ENCODE measurements at regions not wholly inside any gene's neighbourhood (a gene's known extent, or its start where the extent isn't known, plus 50 kb on each side); places are given as distances from the start of the nearest gene placed in this dataset.

DNA sequence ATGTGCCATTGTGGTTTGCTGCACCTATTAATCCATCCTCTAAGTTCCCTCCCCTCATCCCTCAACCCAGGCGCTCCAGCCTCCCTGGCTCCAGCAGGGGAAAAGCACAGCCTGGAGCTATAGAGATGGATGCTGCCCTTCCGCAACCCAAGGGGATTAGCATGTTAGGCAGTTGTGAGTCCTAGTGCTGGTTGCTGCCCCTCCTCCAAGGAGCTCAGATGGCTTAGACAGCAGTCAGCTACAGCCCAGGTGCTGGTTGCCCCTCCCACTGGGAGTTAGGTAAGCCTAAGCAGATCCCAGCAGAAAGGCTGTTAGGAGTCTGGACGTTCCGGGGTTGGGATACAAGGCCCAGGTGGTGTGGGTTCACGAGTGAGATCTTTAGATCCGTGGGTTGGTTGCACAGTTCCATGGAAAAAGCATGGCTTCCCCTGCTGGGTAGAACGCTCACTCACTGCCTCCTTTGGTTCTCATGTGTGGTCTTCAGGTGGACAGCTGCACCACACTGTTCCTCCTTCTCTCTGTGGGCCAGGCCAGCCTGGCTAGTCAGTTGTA lies 446.1 kb downstream of the ZNF804A start:
- TF ChIP-seq TEAD4 (IDR thresholded peaks at IDR 0.05) (no peak), ZBTB7A (IDR thresholded peaks at IDR 0.05; ENCODE audit: low read depth) (no peak), TCF12 (IDR thresholded peaks at IDR 0.05; ENCODE audit: low read depth) (no peak), REST (IDR thresholded peaks at IDR 0.05; ENCODE audit: low read depth) (no peak)

GRCh38 chr2:185050804-185051203 lies 452.5 kb downstream of the ZNF804A start:
- TF ChIP-seq EP300 (IDR thresholded peaks at IDR 0.05; ENCODE audit: borderline replicate concordance), result no peak
- TF ChIP-seq CREB1 (IDR thresholded peaks at IDR 0.05; ENCODE audit: low read depth), result no peak
- TF ChIP-seq MAX (IDR thresholded peaks at IDR 0.05), result no peak
- TF ChIP-seq, protein P1, sequence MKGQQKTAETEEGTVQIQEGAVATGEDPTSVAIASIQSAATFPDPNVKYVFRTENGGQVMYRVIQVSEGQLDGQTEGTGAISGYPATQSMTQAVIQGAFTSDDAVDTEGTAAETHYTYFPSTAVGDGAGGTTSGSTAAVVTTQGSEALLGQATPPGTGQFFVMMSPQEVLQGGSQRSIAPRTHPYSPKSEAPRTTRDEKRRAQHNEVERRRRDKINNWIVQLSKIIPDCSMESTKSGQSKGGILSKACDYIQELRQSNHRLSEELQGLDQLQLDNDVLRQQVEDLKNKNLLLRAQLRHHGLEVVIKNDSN (IDR thresholded peaks at IDR 0.05), result no peak

DNA sequence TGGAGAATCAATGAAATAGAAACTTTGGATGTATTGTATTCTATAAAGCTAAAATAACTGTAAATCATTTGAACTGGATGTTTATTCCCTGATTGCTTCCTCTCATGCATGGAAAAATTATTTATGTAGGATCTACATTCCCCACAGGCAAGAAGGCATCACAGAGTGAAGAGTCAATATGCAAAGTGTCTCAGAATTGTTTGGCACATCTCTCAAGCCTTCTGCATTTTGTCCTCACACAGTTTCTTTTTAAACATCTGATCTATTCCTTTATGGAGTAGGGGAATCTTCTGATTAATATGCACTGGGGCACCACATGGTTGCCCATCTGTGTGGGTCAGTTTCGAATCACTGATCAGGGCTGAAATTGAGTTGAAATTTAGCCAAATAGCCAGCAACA lies 465.4 kb downstream of the ZNF804A start:
- TF ChIP-seq FOXM1 (IDR thresholded peaks at IDR 0.05; ENCODE audit: borderline replicate concordance, low read depth) (no peak), TEAD4 (IDR thresholded peaks at IDR 0.05) (no peak), REST (IDR thresholded peaks at IDR 0.05; ENCODE audit: low read depth) (no peak), CREB1 (IDR thresholded peaks at IDR 0.05; ENCODE audit: low read depth) (no peak), EGR1 (IDR thresholded peaks at IDR 0.05) (no peak), CEBPB (IDR thresholded peaks at IDR 0.05) (no peak), RAD21 (IDR thresholded peaks at IDR 0.05; ENCODE audit: low read depth) (no peak), TCF12 (IDR thresholded peaks at IDR 0.05; ENCODE audit: low read depth) (no peak), YY1 (IDR thresholded peaks at IDR 0.05; ENCODE audit: low read depth) (no peak), EP300 (IDR thresholded peaks at IDR 0.05; ENCODE audit: borderline replicate concordance) (no peak), NFIC (IDR thresholded peaks at IDR 0.05) (no peak), MAX (IDR thresholded peaks at IDR 0.05) (no peak), TAF1 (IDR thresholded peaks at IDR 0.05; ENCODE audit: low read depth) (no peak), ZBTB7A (IDR thresholded peaks at IDR 0.05; ENCODE audit: low read depth) (no peak)
- TF ChIP-seq, protein P1 (IDR thresholded peaks at IDR 0.05), result no peak

DNA sequence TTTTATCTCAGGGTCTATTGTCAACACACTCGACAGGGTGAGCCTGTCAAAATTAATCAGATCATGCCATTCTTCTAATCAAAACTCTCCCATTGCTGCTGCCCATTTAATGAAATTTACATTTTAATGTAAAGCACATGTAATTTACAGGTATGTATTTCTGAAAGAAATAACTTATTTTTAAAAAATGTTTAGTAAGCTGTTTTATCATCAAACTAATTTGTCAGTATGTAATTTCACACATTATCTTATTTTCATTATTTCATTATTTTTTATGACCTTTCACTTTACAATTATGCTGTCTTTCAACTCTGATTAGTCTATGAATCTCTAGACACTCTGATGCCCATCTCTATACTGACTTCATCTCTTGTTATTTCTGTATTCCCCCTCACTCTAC lies 467.8 kb downstream of the ZNF804A start:
- no peak for TF ChIP-seq EP300 (IDR thresholded peaks at IDR 0.05; ENCODE audit: borderline replicate concordance)
- no peak for TF ChIP-seq TEAD4 (IDR thresholded peaks at IDR 0.05)
- no peak for TF ChIP-seq ZBTB7A (IDR thresholded peaks at IDR 0.05; ENCODE audit: low read depth)
- TF ChIP-seq FOXM1 (IDR thresholded peaks at IDR 0.05; ENCODE audit: borderline replicate concordance, low read depth), result no peak

DNA sequence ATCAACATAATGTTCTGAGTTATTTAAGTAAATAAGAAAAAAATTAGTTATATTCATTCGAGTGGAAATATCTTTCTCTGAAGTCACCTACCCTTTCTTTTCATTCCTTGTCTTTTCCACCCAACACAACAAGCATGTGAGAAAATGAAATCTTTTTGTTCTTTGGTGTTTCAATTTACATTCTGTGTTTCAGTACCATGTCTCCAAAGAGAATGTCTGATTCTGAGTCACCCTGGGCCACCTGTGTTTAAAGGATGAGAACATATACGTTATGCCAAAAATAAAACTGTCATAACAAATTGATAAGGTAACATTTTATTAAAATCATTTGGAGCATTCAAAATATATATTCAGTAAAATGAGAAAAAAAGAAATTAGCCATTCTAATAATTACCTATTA lies 470.8 kb downstream of the ZNF804A start:
- TF ChIP-seq EP300 (IDR thresholded peaks at IDR 0.05; ENCODE audit: borderline replicate concordance), result no peak
- no peak for TF ChIP-seq CEBPB (IDR thresholded peaks at IDR 0.05)
- TF ChIP-seq TCF12 (IDR thresholded peaks at IDR 0.05; ENCODE audit: low read depth), result no peak
- no peak for TF ChIP-seq CREB1 (IDR thresholded peaks at IDR 0.05; ENCODE audit: low read depth)
- TF ChIP-seq YY1 (IDR thresholded peaks at IDR 0.05; ENCODE audit: low read depth), result no peak
- TF ChIP-seq, protein P1 (IDR thresholded peaks at IDR 0.05), result no peak
- TF ChIP-seq RAD21 (IDR thresholded peaks at IDR 0.05; ENCODE audit: low read depth), result no peak
- TF ChIP-seq MAX (IDR thresholded peaks at IDR 0.05), result no peak
- TF ChIP-seq REST (IDR thresholded peaks at IDR 0.05; ENCODE audit: low read depth), result no peak
- TF ChIP-seq FOXM1 (IDR thresholded peaks at IDR 0.05; ENCODE audit: borderline replicate concordance, low read depth), result no peak

Data from Ishikawa (cell line).